HEK293 (cell line): ENCODE measurements at regions not wholly inside any gene's neighbourhood (a gene's known extent, or its start where the extent isn't known, plus 50 kb on each side); places are given as distances from the start of the nearest gene placed in this dataset.

Source experiments
- CTCF ChIA-PET: fragments of 350-600 bp; formaldehyde crosslinking; extraction: SDS; loops from one replicate; lab custom pipeline; 2021; ENCODE audit warnings: antibody characterized with exemption; lab: Yijun Ruan, JAX
- POLR2A ChIA-PET: fragments of 300-600 bp; formaldehyde crosslinking; extraction: SDS; loops from one replicate; lab custom pipeline; 2020; ENCODE audit warnings: antibody characterized with exemption, inconsistent platforms; lab: Yijun Ruan, JAX
- H3K27ac ChIP-seq: fragments of 200-500 bp; sonication (Bioruptor generic); 2 replicates; pipeline ENCODE4 v1.5.1; 2014; ENCODE audit warnings: low read depth, low read length, control low read depth, inconsistent platforms; ENCODE audit errors: extremely low read depth
- H3K36me3 ChIP-seq, 2 experiments: fragments of 200-500 bp in 1 of 2; sonication (Bioruptor generic) in 1 of 2; 1 replicate in 1 of 2; 2 replicates in 1 of 2; pipeline ENCODE4 v1.5.1; 2014 to 2017; ENCODE audit warnings: inconsistent platforms in 2 of 2, low read length in 2 of 2; ENCODE audit not compliant: control insufficient read depth in 2 of 2, insufficient read depth in 1 of 2
- H3K4me1 ChIP-seq: fragments of 200-500 bp; sonication (Bioruptor generic); 2 replicates; pipeline ENCODE4 v1.5.1; 2014; ENCODE audit warnings: mild to moderate bottlenecking, low read length, inconsistent platforms; ENCODE audit not compliant: control insufficient read depth, insufficient read depth
- H3K4me3 ChIP-seq: 2 replicates; pipeline ENCODE4 v1.5.1; 2011; ENCODE audit warnings: low read depth, mild to moderate bottlenecking, control low read depth, low read length, moderate library complexity
- H3K9me3 ChIP-seq: fragments of 200-500 bp; sonication (Bioruptor generic); 2 replicates; pipeline ENCODE4 v1.5.1; 2014; ENCODE audit warnings: low read depth, low read length, inconsistent platforms; ENCODE audit not compliant: control insufficient read depth, insufficient read depth
- PRDM4 ChIP-seq: fragments of 450-650 bp; formaldehyde crosslinking; IDR thresholded peaks from 2 replicates; pipeline ENCODE4 v1.5.1; 2017; ENCODE audit warnings: missing biosample characterization, missing genetic modification characterization
- ZBTB48 ChIP-seq: fragments of 450-650 bp; formaldehyde crosslinking; IDR thresholded peaks from 2 replicates; pipeline ENCODE4 v1.5.1; 2016; ENCODE audit warnings: missing biosample characterization, missing genetic modification characterization
- ZBTB8A ChIP-seq: fragments of 450-650 bp; formaldehyde crosslinking; IDR thresholded peaks from 2 replicates; pipeline ENCODE4 v1.5.1; 2016; ENCODE audit warnings: missing biosample characterization, missing genetic modification characterization
- ZFP37 ChIP-seq: fragments of 450-650 bp; formaldehyde crosslinking; IDR thresholded peaks from 2 replicates; pipeline ENCODE4 v1.5.1; 2016; ENCODE audit warnings: missing biosample characterization, missing genetic modification characterization
- ZNF148 ChIP-seq: fragments of 450-650 bp; formaldehyde crosslinking; IDR thresholded peaks from 2 replicates; pipeline ENCODE4 v1.5.0; 2017; ENCODE audit warnings: missing biosample characterization, missing genetic modification characterization, borderline replicate concordance
- ZNF18 ChIP-seq: fragments of 450-650 bp; formaldehyde crosslinking; IDR thresholded peaks from 2 replicates; pipeline ENCODE4 v1.5.1; 2016; ENCODE audit warnings: missing biosample characterization, missing genetic modification characterization
- ZNF37A ChIP-seq: fragments of 450-650 bp; IDR thresholded peaks from 2 replicates; pipeline ENCODE4 v1.5.1; 2018; ENCODE audit warnings: missing biosample characterization, missing genetic modification characterization
- ZNF518A ChIP-seq: fragments of 450-650 bp; formaldehyde crosslinking; conservative IDR thresholded peaks from 2 replicates; pipeline ENCODE4 v1.5.1; 2016; ENCODE audit warnings: low read depth, missing biosample characterization, missing genetic modification characterization
- ZNF629 ChIP-seq: fragments of 450-650 bp; formaldehyde crosslinking; IDR thresholded peaks from 2 replicates; pipeline ENCODE4 v1.5.1; 2017; ENCODE audit warnings: missing biosample characterization, missing genetic modification characterization
- ZNF670 ChIP-seq: fragments of 450-650 bp; formaldehyde crosslinking; IDR thresholded peaks from 2 replicates; pipeline ENCODE4 v1.5.1; 2016; ENCODE audit warnings: missing biosample characterization, missing genetic modification characterization, low read depth
- ZNF747 ChIP-seq: fragments of 450-650 bp; formaldehyde crosslinking; IDR thresholded peaks from 2 replicates; pipeline ENCODE4 v1.5.1; 2016; ENCODE audit warnings: missing biosample characterization, missing genetic modification characterization
- TF ChIP-seq, protein P1 (sequence below): fragments of 450-650 bp; formaldehyde crosslinking; IDR thresholded peaks from 2 replicates; pipeline ENCODE4 v1.5.1; 2017; ENCODE audit warnings: missing biosample characterization, missing genetic modification characterization
- TF ChIP-seq, protein P2 (sequence below): fragments of 450-650 bp; formaldehyde crosslinking; IDR thresholded peaks from 2 replicates; pipeline ENCODE4 v1.5.1; 2016; ENCODE audit warnings: missing biosample characterization, missing genetic modification characterization

GRCh38 chr3:72129501-72130094 lies 344.6 kb upstream of the PROK2 start:
- Histone ChIP-seq H3K36me3 (no peaks in the 10 kb centered on the region), H3K4me1 (peaks cover 3% of the 10 kb centered on the region; the same call in 1 of the 2 replicates), H3K27ac (no peak overlapping the region), H3K4me3 (no peak overlapping the region), H3K9me3 (no peaks in the 10 kb centered on the region)
- TF ChIP-seq PRDM4 (no peak), ZNF747 (tag by site-specific recombination) (no peak), ZBTB48 (no peak), ZNF629 (tag by site-specific recombination) (no peak), ZNF148 (tag by site-specific recombination) (no peak), ZNF37A (tag by site-specific recombination) (no peak), ZFP37 (tag by site-specific recombination) (no peak), ZBTB8A (tag by site-specific recombination) (no peak), ZNF518A (tag by site-specific recombination) (no peak), ZNF18 (no peak), ZNF670 (no peak)
- TF ChIP-seq, protein P1, sequence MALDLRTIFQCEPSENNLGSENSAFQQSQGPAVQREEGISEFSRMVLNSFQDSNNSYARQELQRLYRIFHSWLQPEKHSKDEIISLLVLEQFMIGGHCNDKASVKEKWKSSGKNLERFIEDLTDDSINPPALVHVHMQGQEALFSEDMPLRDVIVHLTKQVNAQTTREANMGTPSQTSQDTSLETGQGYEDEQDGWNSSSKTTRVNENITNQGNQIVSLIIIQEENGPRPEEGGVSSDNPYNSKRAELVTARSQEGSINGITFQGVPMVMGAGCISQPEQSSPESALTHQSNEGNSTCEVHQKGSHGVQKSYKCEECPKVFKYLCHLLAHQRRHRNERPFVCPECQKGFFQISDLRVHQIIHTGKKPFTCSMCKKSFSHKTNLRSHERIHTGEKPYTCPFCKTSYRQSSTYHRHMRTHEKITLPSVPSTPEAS (tag by site-specific recombination): no peak
- TF ChIP-seq, protein P2, sequence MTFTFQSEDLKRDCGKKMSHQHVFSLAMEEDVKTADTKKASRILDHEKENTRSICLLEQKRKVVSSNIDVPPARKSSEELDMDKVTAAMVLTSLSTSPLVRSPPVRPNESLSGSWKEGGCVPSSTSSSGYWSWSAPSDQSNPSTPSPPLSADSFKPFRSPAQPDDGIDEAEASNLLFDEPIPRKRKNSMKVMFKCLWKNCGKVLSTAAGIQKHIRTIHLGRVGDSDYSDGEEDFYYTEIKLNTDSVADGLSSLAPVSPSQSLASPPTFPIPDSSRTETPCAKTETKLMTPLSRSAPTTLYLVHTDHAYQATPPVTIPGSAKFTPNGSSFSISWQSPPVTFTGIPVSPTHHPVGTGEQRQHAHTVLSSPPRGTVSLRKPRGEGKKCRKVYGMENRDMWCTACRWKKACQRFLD: no peak
- ChIA-PET POLR2A (no interaction called here), CTCF (interaction anchor here (1.1 kb wide), 1 partner anchor 13 kb away, joined by 6 read pairs; no protein-coding TSS in a partner anchor)
